ENCODE measurements at regions not wholly inside any gene's neighbourhood (a gene's known extent, or its start where the extent isn't known, plus 50 kb on each side); places are given as distances from the start of the nearest gene placed in this dataset.

DNA sequence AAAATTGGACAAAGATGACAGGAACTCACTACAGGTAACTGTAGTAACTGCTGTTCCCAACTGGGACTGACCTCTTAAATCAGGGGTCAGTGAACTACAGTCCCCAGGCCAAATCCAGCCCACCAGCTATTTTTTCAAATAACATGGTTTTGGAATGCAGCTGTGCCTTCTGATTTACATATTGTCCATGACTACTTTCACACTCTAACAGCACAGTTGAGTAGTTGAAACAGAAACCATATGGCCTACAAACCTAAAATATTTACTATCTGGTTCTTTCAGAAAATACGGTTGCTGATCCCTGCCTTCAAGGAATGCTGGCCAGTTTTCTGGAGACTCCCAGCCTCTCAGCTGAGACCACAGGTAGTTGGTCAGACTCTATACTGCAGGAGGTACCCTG is 161.5 kb upstream of the PRNP start:
- POLR2A ChIA-PET = interaction anchor here (1.4 kb wide), 1 partner anchor 8 kb away, joined by 3 read pairs; no protein-coding TSS in a partner anchor
- H3K36me3 Mint-ChIP-seq (ENCODE audit: insufficient read depth, unreplicated experiment) = no peaks in the 10 kb centered on the region
- intact Hi-C loops (cut with micrococcal nuclease) = no loop called here
- no peaks in the 10 kb centered on the region for H3K4me1 Mint-ChIP-seq (ENCODE audit: insufficient read depth, unreplicated experiment)
- H3K9me3 Mint-ChIP-seq (ENCODE audit: unreplicated experiment) = peaks cover 10% of the 10 kb centered on the region
- no peaks in the 10 kb centered on the region for H3K27me3 Mint-ChIP-seq (ENCODE audit: insufficient read depth, unreplicated experiment)
- no TSS peak for BruUV-seq (replicated peaks)
- DNase-seq (ENCODE audit: unreplicated experiment) = no peak
- H3K4me3 Mint-ChIP-seq (ENCODE audit: unreplicated experiment) = no peak overlapping the region
- H3K27ac Mint-ChIP-seq (ENCODE audit: low read depth, unreplicated experiment) = no peak overlapping the region
- CTCF ChIA-PET = interaction anchor here (0.6 kb wide), 1 partner anchor 425 kb away, joined by 3 read pairs; no protein-coding TSS in a partner anchor
- TF ChIP-seq CTCF (IDR thresholded peaks at IDR 0.05; ENCODE audit: unreplicated experiment) = no peak

DNA sequence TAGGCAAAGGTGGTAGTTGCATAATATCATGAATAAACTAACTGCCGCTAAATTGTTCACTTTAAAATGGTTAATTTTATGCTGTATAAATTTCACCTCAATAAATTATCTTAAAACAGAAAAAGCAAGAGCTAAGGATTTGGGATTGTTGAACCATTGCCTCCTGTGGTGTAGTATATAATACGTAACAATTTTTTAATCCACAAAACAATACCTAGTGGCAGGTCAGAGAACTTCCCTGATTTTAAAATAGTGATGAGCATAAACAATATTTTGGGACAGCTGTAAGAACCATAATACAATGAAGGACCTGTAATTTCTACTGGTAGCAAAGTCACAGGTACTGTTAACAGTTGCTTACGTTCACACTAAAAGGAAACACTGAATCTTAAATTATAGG is 161.9 kb upstream of the PRNP start:
- BruUV-seq (replicated peaks) = no TSS peak
- intact Hi-C loops (cut with micrococcal nuclease) = no loop called here
- ChIA-PET CTCF (no interaction called here), POLR2A (interaction anchor here (1.4 kb wide), 1 partner anchor 8 kb away, joined by 3 read pairs; no protein-coding TSS in a partner anchor)
- no peaks in the 10 kb centered on the region for H3K4me1 Mint-ChIP-seq (ENCODE audit: insufficient read depth, unreplicated experiment)
- H3K36me3 Mint-ChIP-seq (ENCODE audit: insufficient read depth, unreplicated experiment) = no peaks in the 10 kb centered on the region
- no peak for DNase-seq (ENCODE audit: unreplicated experiment)
- H3K27ac Mint-ChIP-seq (ENCODE audit: low read depth, unreplicated experiment) = no peak overlapping the region
- H3K27me3 Mint-ChIP-seq (ENCODE audit: insufficient read depth, unreplicated experiment) = no peaks in the 10 kb centered on the region
- H3K9me3 Mint-ChIP-seq (ENCODE audit: unreplicated experiment) = peaks cover 10% of the 10 kb centered on the region
- H3K4me3 Mint-ChIP-seq (ENCODE audit: unreplicated experiment) = no peak overlapping the region
- no peak for TF ChIP-seq CTCF (IDR thresholded peaks at IDR 0.05; ENCODE audit: unreplicated experiment)

DNA sequence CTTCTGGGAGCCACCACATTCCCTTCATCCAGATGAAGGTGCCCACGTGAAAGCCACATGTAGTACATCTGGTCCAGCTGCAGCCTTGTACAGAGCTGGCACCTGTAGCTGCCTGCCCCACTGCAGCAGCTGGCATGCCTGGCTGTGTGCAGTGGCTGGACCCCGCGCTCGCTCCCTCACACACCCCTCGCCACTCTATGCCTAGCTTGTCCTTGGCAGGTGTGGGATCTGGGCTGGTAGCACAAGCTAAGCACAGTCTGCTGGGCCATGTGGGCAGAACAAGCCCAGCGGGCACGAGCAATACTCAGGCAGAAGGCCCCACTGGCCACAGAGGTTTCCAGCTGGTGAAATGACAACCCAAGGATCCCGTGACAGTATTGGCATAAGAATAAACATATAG is 163.9 kb upstream of the PRNP start:
- ChIA-PET POLR2A (no interaction called here), CTCF (interaction anchor here (0.6 to 0.9 kb wide), 2 partner anchors 11 to 454 kb away, joined by 3 read pairs; no protein-coding TSS in a partner anchor)
- H3K27me3 Mint-ChIP-seq (ENCODE audit: insufficient read depth, unreplicated experiment) = no peaks in the 10 kb centered on the region
- DNase-seq (ENCODE audit: unreplicated experiment) = no peak
- H3K36me3 Mint-ChIP-seq (ENCODE audit: insufficient read depth, unreplicated experiment) = no peaks in the 10 kb centered on the region
- H3K27ac Mint-ChIP-seq (ENCODE audit: low read depth, unreplicated experiment) = no peak overlapping the region
- BruUV-seq (replicated peaks) = no TSS peak
- H3K4me3 Mint-ChIP-seq (ENCODE audit: unreplicated experiment) = no peak overlapping the region
- H3K9me3 Mint-ChIP-seq (ENCODE audit: unreplicated experiment) = no peaks in the 10 kb centered on the region
- TF ChIP-seq CTCF (IDR thresholded peaks at IDR 0.05; ENCODE audit: unreplicated experiment) = no peak
- H3K4me1 Mint-ChIP-seq (ENCODE audit: insufficient read depth, unreplicated experiment) = no peaks in the 10 kb centered on the region
- intact Hi-C loops (cut with micrococcal nuclease) = no loop called here

DNA sequence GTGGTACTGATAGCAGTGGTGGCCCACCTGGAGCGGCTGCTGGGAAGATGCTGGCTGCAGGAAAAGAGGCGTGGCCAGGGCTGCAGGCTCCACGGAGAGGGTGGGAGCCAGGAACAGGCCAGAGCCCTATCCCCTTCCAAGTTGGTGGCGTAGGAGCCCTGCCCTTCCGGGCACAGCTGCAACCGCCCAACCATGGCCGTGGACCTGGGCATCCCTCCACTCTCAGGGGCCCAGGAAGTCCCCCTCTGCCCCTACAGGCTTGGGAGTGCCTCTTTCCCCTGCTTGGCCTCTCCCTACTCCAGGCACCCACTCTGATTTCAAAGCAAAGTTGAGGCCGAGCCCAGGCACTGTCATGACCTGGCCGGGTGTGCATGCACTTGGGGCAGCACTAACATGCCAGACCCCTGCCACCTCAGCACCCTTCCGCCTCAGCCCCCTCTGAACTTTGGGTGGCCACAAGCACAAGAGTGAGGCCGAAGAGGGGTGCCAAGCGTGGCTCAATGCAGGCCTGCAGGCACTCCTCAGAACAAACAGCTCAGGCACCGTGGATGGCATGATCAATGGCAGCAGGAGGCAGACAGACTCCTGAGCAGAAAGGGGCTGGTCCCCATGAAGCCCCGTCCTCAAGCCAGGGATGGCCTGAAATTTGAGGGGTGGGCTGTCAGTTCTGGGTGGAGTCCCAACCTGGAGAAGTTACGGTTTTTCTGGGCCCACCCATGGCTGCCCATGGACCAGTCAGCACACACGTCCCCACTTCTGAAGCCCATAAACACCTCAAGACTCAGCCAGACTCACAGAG is 164.9 kb upstream of the PRNP start:
- TF ChIP-seq CTCF (IDR thresholded peaks at IDR 0.05; ENCODE audit: unreplicated experiment) = no peak
- ChIA-PET POLR2A (no interaction called here), CTCF (interaction anchor here (0.9 kb wide), 1 partner anchor 12 kb away, joined by 3 read pairs; no protein-coding TSS in a partner anchor)
- Mint-ChIP-seq H3K4me3 (ENCODE audit: unreplicated experiment) (no peak overlapping the region), H3K27ac (ENCODE audit: low read depth, unreplicated experiment) (no peak overlapping the region), H3K9me3 (ENCODE audit: unreplicated experiment) (no peaks in the 10 kb centered on the region), H3K36me3 (ENCODE audit: insufficient read depth, unreplicated experiment) (no peaks in the 10 kb centered on the region), H3K4me1 (ENCODE audit: insufficient read depth, unreplicated experiment) (peaks cover 5% of the 10 kb centered on the region), H3K27me3 (ENCODE audit: insufficient read depth, unreplicated experiment) (no peaks in the 10 kb centered on the region)
- intact Hi-C loops (cut with micrococcal nuclease) = no loop called here
- DNase-seq (ENCODE audit: unreplicated experiment) = no peak
- no TSS peak for BruUV-seq (replicated peaks)

Measured in MCF 10A (cell line).